Stimulated activated CD8-positive, alpha-beta memory T cell treated with anti-CD3 and anti-CD28 coated beads, Interleukin-2, amount 100 ng/mL, for 48 hours (primary cell): ENCODE measurements at regions not wholly inside any gene's neighbourhood (a gene's known extent, or its start where the extent isn't known, plus 50 kb on each side); places are given as distances from the start of the nearest gene placed in this dataset.

ENCODE experiments used
- DNase-seq, 2 donors: peaks; one replicate each; pipeline ENCODE4 v3.0.0-alpha.2; 2020; ENCODE audit warnings: low read depth in 2 of 2

DNA sequence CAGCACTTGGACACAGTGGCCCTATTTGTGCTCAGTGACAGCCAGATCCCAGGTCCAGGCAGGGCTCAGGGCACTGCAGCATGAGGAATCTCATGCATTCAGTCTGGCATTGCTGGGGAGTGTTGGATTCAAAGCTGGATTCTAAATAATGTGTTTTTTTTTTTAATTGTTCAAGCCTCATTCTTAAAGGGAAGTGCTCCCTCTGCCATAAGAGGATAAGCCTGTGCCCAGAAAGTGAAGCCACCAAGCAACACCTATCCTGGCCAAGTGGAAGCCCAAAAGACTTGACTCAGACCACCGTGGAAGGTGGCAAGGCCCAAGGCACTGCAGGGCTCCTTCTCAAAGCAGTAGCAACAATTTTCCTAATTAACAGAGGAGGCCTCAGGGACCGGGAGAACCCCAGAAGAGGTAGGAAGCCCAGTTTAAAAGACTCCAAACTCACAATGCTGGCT, 135.6 kb downstream of the ACTL7B start:
- no peak for DNase-seq

- DNase-seq, result no peak
Measured at GRCh38 chr9:108710424-108710823, 145.4 kb downstream of the ACTL7B start.

DNA sequence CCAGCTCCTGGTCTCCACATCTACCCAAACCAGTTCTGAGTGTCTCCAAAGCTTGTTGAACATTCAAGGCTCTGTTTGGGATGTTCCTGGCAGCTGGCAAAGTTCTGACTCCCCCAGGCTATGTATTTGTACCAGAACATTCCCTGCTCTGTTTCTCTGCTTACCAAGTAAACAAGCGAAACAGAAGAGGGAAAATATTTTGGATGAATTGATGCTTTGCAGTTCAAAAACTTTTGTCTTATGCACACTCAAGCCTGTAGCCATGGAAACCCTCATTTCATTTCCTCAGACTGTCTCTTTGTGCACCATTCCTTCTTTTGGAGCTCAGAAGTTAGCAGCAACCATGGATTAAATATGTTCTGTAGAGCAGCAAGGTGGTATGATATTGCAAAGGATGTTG, 145.8 kb downstream of the ACTL7B start:
- no peak for DNase-seq

- no peak for DNase-seq
Measured at GRCh38 chr9:108709126-108709525, 146.7 kb downstream of the ACTL7B start.

DNA sequence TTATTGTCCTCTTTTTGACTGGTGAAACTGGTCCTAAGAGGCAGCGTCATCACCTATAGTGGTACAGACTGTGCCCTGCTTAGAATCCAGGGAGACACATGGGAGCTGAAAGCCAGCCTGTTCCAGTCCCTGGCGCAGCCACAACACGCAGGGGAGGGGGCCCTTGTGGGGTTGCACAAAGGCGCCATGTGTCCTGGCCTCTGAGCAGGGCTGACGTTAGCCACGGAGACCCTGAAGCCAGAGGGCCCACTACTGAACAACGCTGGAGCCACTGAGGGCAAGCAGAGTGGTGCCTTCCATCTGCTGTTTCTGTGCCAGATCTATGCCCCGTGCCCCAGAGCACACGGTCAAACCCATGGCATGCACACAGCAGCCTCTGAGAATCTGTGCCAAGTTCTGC, 147.3 kb downstream of the ACTL7B start:
- DNase-seq, result no peak

DNA sequence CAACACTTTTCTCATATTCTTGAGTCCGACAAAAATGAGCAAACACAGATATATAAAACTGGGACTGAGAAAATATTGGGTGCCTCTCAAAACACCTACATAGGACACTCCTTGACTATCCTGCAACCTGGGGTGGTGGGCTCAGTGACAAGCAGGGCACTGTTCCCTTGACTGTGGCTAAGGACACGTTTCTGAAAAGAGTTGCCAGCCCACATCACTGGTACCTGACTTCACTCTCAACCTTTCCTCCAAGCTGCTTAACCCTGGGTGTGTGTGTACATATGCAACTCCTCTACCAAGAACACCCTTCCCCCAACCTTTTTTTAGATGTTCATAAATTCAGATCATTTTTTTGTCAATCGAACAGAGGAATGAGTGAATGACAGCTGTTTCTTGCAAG, 148.7 kb downstream of the ACTL7B start:
- DNase-seq, result no peak

GRCh38 chr9:108704156-108704852, 151.5 kb downstream of the ACTL7B start:
- DNase-seq, result no peak

GRCh38 chr9:108703429-108703828, 152.4 kb downstream of the ACTL7B start:
- no peak for DNase-seq

DNA sequence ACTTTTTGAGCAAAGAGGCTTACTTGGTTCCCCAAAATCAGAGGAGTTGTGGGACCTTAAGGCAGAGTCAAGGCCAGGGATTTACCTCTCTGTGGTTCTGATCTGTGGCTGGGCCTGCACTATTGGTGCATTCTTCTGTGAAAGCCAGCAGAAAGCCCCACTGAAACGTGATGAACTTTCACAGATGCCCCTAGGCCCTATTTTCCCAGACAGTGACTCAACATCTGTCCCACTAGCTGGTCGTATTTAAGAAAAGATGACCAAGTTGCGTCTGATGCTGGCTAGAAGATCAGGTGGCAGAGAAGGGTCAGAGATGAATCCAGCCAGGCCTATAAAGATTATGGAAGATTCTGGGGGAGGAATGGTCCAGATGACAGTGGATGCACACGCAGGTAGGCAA, 153.1 kb downstream of the ACTL7B start:
- DNase-seq, result no peak

DNA sequence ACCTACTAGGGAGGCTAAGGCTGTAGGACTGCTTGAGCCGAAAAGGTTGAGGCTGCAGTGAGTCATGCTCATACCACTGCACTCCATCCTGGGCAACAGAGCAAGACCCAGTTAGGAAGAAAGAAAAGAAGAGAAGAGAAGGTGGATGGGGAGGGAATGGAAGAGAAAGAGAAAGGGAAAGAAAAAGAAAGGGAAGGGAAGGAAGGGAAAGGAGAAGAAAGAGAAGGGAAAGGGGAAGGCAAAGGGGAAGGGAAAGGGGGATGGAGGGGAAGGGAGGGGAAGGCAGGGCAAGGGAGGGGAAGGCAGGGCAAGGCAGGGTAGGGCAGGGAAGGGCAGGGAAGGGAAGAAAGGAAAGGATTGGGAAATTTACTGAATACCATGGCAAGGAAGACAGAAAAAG, 157.0 kb downstream of the ACTL7B start:
- DNase-seq, result no peak

DNA sequence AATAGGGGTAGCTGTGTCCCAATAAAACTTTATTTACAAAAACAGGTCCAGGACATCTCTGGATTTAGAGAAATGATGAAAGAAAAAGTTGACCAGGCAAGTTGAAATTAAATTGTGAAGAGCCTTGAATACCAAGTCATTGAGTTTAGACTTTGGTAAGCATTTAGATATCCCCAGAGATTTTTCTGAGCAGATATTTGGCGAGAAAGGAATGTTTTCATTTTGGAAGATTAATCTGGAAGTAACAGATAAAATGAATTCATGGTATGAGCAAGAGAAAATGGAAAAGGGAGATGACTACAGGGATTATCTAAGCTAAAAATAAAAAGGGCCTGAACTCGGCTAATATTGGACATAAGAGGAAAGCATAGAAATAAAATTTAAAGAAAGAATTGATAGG, 157.6 kb downstream of the ACTL7B start:
- no peak for DNase-seq

- no peak for DNase-seq
Measured at GRCh38 chr9:108696156-108696555, 159.6 kb downstream of the ACTL7B start.

GRCh38 chr9:108694170-108694569, 161.6 kb downstream of the ACTL7B start:
- DNase-seq, result no peak

- no peak for DNase-seq
Measured at GRCh38 chr9:108691614-108692013, 164.2 kb downstream of the ACTL7B start.

GRCh38 chr9:108688676-108689075, 167.1 kb downstream of the ACTL7B start:
- DNase-seq, result no peak

DNA sequence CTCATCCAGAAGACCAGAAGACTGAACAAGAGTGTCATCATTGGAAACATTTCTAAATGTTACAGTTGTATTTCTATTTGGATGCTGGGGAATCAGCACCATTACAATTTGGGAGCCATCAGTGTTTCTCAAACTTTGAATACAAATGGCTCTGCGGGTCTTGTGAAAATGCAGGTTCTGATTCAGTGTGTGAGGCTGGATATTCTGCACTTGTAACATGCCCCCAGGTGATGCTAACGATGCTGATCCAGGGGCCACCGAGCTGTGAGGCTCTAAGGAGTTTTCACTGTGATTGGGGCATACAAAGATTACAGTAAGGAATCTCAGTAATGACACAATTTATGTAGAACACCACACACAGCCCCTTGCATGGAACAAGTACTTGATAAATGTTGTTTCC, 167.7 kb downstream of the ACTL7B start:
- no peak for DNase-seq

GRCh38 chr9:108687006-108687987, 168.5 kb downstream of the ACTL7B start:
- no peak for DNase-seq

DNA sequence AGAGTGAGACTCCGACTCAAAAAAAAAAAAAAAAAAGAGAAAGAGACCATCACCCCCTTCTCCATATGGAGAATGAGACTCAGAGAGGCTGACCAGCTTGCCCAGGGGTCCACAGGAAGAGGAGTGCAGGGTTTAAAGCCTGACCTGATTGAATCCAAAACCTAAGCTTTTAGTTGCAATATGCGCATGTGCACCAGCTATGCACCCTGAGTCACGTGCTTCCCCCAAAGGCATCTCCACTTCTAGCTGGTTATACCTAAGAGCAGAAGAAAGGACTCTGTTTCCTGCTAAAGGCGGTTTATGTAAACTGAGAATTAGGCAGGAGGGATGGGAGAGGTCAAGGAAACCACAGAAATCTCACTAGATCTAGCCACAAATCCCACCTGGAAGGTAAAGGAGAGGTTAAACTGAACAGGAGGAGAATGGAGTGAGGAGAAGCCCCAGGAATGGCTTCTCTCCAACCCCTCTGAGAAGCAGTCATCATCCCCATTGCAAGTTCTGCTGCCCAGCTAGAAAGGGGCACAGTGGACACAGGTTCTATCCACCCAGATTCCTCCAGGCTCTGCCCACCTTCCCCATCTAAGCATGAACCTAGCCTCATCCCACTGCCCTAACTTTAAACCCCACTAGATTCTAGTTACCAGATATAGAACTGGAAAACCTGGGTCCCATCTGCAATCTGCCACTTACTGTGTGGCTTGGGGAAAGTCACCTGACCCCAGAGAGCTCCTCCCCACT, 171.3 kb downstream of the ACTL7B start:
- DNase-seq, result no peak

DNA sequence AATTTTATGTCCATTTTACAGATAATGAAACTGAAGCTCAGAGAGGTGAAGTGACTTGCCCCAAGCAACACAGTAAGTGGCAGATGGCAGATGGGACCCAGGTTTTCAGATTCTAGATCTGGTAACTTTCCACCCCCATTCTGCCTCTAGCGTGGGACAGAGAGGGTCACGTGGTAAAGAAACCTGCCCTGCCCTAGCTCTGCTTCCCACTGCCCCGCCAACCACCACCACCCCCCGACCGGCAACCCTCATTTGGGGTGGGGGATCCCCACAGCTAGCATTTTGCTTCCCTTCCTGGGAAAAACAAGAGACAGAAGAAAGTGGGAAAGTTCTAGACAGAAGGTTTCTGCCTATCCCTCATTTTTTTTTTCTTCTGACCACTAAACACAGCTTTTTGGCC, 172.5 kb downstream of the ACTL7B start:
- DNase-seq, result no peak

- no peak for DNase-seq
Measured at GRCh38 chr9:108681851-108682590, 173.8 kb downstream of the ACTL7B start.

DNA sequence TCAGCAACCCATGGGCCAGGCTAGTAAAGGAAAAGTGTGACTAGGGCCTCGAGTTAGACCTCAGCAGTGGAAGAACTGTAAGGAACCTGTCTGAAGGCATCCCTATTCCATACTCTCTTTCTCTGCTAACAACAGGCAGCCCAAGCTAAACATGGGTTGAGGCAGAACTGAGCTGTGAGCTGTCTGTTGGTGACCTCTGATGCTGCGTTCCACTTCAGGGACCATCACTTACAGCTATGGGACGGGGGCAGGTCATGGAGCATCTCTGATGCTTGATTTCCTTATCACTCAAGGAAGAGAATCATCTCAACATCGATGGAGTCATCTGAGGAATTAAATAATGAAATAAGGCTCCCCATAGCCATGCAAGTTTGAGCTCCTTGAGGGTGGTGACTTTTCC, 174.8 kb downstream of the ACTL7B start:
- no peak for DNase-seq

GRCh38 chr9:108677776-108678175, 178.0 kb downstream of the ACTL7B start:
- no peak for DNase-seq
